Retinal pigment epithelial cell (primary cell): ENCODE measurements at regions not wholly inside any gene's neighbourhood (a gene's known extent, or its start where the extent isn't known, plus 50 kb on each side); places are given as distances from the start of the nearest gene placed in this dataset.

Experiments used
- DNase-seq: peaks from one replicate; pipeline ENCODE4 v3.0.0-alpha.2; 2010; ENCODE audit warnings: low read depth
- H3K4me3 ChIP-seq: 2 replicates; pipeline ENCODE4 v1.5.1; 2011; ENCODE audit warnings: mild to moderate bottlenecking, low read length, control low read depth, moderate library complexity
- CTCF ChIP-seq: conservative IDR thresholded peaks from 2 replicates; pipeline ENCODE4 v1.5.1; 2011; ENCODE audit warnings: low read depth, low read length, control low read depth, inconsistent platforms

- no peak for TF ChIP-seq CTCF
- H3K4me3 ChIP-seq: no peak overlapping the region
- no peak for DNase-seq
These were observed 225.1 kb upstream of the FSHR start for GRCh38 chr2:49379406-49379805.

- no peak overlapping the region for H3K4me3 ChIP-seq
- no peak for TF ChIP-seq CTCF
- no peak for DNase-seq
These were observed 216.9 kb upstream of the FSHR start for GRCh38 chr2:49371128-49371701.

GRCh38 chr2:49369650-49370049 is 215.3 kb upstream of the FSHR start:
- H3K4me3 ChIP-seq: no peak overlapping the region
- TF ChIP-seq CTCF: no peak
- DNase-seq: no peak

- no peak for DNase-seq
- no peak overlapping the region for H3K4me3 ChIP-seq
- TF ChIP-seq CTCF: no peak
These were observed 214.8 kb upstream of the FSHR start for GRCh38 chr2:49369101-49369500.

- no peak for DNase-seq
- no peak overlapping the region for H3K4me3 ChIP-seq
- no peak for TF ChIP-seq CTCF
These were observed 212.7 kb upstream of the FSHR start for GRCh38 chr2:49367003-49367402.

- TF ChIP-seq CTCF: no peak
These were observed 206.1 kb upstream of the FSHR start for GRCh38 chr2:49360407-49360767.

GRCh38 chr2:49359721-49360406 is 205.5 kb upstream of the FSHR start:
- no peak for TF ChIP-seq CTCF
- DNase-seq: no peak
- no peak overlapping the region for H3K4me3 ChIP-seq

More at GRCh38 chr2:49360407-49360767, 206.1 kb upstream of the FSHR start:
- no peak for DNase-seq
- H3K4me3 ChIP-seq: no peak overlapping the region
